ENCODE measurements at regions not wholly inside any gene's neighbourhood (a gene's known extent, or its start where the extent isn't known, plus 50 kb on each side); places are given as distances from the start of the nearest gene placed in this dataset.

DNA sequence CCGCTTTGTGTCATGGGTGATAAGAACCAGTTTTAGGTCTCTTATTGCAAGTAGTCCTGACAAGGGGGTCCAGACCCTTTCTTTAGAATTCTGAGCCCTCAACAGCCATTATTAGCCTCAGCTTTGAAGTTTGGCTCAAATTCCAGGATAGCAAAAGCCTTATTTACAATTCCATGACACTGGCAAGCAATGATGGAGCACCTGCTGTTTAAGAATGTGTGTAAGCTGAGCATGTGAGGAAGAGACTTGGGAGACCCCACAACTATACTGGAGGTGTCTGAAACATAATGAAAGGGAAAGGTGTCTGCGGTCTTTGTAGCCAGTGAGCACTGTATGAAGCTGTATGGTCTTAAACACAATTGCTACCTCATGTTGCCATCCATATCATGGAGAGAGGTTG lies 119.8 kb downstream of the TBX5 start:
- TF ChIP-seq CTCF (IDR thresholded peaks at IDR 0.05): no peak
- TF ChIP-seq POLR2A (IDR thresholded peaks at IDR 0.05): no peak
